ENCODE measurements at regions not wholly inside any gene's neighbourhood (a gene's known extent, or its start where the extent isn't known, plus 50 kb on each side); places are given as distances from the start of the nearest gene placed in this dataset.

- no peak overlapping the region for H2AFZ ChIP-seq (ENCODE audit: low read length)
- H3K9ac ChIP-seq (ENCODE audit: low read length), result no peak overlapping the region
- H3K9me2 ChIP-seq (replicated peaks; ENCODE audit: insufficient read depth, low read length), result no peaks in the 10 kb centered on the region
- H3K9me3 ChIP-seq (replicated peaks; ENCODE audit: insufficient read depth, low read length), result no peaks in the 10 kb centered on the region
- no peak for DNase-seq
- no peak overlapping the region for H3K27ac ChIP-seq (ENCODE audit: low read length)
- H4K20me1 ChIP-seq (ENCODE audit: insufficient read depth, low read length), result no peaks in the 10 kb centered on the region
- H3K79me2 ChIP-seq (ENCODE audit: low read length), result no peaks in the 10 kb centered on the region
- TF ChIP-seq EZH2 (optimal IDR thresholded peaks at IDR 0.05; ENCODE audit: low read depth, low read length) (no peak), CTCF (IDR thresholded peaks at IDR 0.05; ENCODE audit: low read length) (no peak), EZH2phosphoT487 (IDR thresholded peaks at IDR 0.05; ENCODE audit: low read length) (no peak)
- H3K4me2 ChIP-seq (ENCODE audit: low read depth, low read length), result no peak overlapping the region
- H3K4me1 ChIP-seq (ENCODE audit: low read length), result no peaks in the 10 kb centered on the region
- H3F3A ChIP-seq (ENCODE audit: insufficient read depth, low read length), result no peaks in the 10 kb centered on the region
- no peak overlapping the region for H3K4me3 ChIP-seq (ENCODE audit: low read length)
- H3K36me3 ChIP-seq (replicated peaks; ENCODE audit: insufficient read depth, low read length), result no peaks in the 10 kb centered on the region
- H3K27me3 ChIP-seq (replicated peaks; ENCODE audit: insufficient read depth, low read length), result no peaks in the 10 kb centered on the region
Measured at GRCh38 chr10:131588704-131589220, 277.2 kb upstream of the TCERG1L start.

GRCh38 chr10:131590567-131590966, 279.0 kb upstream of the TCERG1L start:
- no peaks in the 10 kb centered on the region for H3F3A ChIP-seq (ENCODE audit: insufficient read depth, low read length)
- no peaks in the 10 kb centered on the region for H3K79me2 ChIP-seq (ENCODE audit: low read length)
- TF ChIP-seq EZH2phosphoT487 (IDR thresholded peaks at IDR 0.05; ENCODE audit: low read length), result no peak
- TF ChIP-seq CTCF (IDR thresholded peaks at IDR 0.05; ENCODE audit: low read length), result no peak
- TF ChIP-seq EZH2 (optimal IDR thresholded peaks at IDR 0.05; ENCODE audit: low read depth, low read length), result no peak
- no peak overlapping the region for H3K4me3 ChIP-seq (ENCODE audit: low read length)
- no peaks in the 10 kb centered on the region for H3K4me1 ChIP-seq (ENCODE audit: low read length)
- no peaks in the 10 kb centered on the region for H3K9me2 ChIP-seq (replicated peaks; ENCODE audit: insufficient read depth, low read length)
- H3K9me3 ChIP-seq (replicated peaks; ENCODE audit: insufficient read depth, low read length), result no peaks in the 10 kb centered on the region
- no peak for DNase-seq
- no peak overlapping the region for H3K27ac ChIP-seq (ENCODE audit: low read length)
- H4K20me1 ChIP-seq (ENCODE audit: insufficient read depth, low read length), result no peaks in the 10 kb centered on the region
- no peak overlapping the region for H3K4me2 ChIP-seq (ENCODE audit: low read depth, low read length)
- H3K36me3 ChIP-seq (replicated peaks; ENCODE audit: insufficient read depth, low read length), result no peaks in the 10 kb centered on the region
- H3K9ac ChIP-seq (ENCODE audit: low read length), result no peak overlapping the region
- no peak overlapping the region for H2AFZ ChIP-seq (ENCODE audit: low read length)
- no peaks in the 10 kb centered on the region for H3K27me3 ChIP-seq (replicated peaks; ENCODE audit: insufficient read depth, low read length)

GRCh38 chr10:131591936-131592335, 280.4 kb upstream of the TCERG1L start:
- no peaks in the 10 kb centered on the region for H3F3A ChIP-seq (ENCODE audit: insufficient read depth, low read length)
- no peak overlapping the region for H3K9ac ChIP-seq (ENCODE audit: low read length)
- DNase-seq, result no peak
- H3K27ac ChIP-seq (ENCODE audit: low read length), result no peak overlapping the region
- H3K4me3 ChIP-seq (ENCODE audit: low read length), result no peak overlapping the region
- no peaks in the 10 kb centered on the region for H3K27me3 ChIP-seq (replicated peaks; ENCODE audit: insufficient read depth, low read length)
- no peaks in the 10 kb centered on the region for H4K20me1 ChIP-seq (ENCODE audit: insufficient read depth, low read length)
- no peaks in the 10 kb centered on the region for H3K4me1 ChIP-seq (ENCODE audit: low read length)
- H3K4me2 ChIP-seq (ENCODE audit: low read depth, low read length), result no peak overlapping the region
- no peaks in the 10 kb centered on the region for H3K9me2 ChIP-seq (replicated peaks; ENCODE audit: insufficient read depth, low read length)
- H3K9me3 ChIP-seq (replicated peaks; ENCODE audit: insufficient read depth, low read length), result no peaks in the 10 kb centered on the region
- H3K36me3 ChIP-seq (replicated peaks; ENCODE audit: insufficient read depth, low read length), result no peaks in the 10 kb centered on the region
- no peak overlapping the region for H2AFZ ChIP-seq (ENCODE audit: low read length)
- H3K79me2 ChIP-seq (ENCODE audit: low read length), result no peaks in the 10 kb centered on the region
- TF ChIP-seq CTCF (IDR thresholded peaks at IDR 0.05; ENCODE audit: low read length) (no peak), EZH2 (optimal IDR thresholded peaks at IDR 0.05; ENCODE audit: low read depth, low read length) (no peak), EZH2phosphoT487 (IDR thresholded peaks at IDR 0.05; ENCODE audit: low read length) (no peak)

All from MM.1S (cell line).